Activated naive CD4-positive, alpha-beta T cell treated with anti-CD3 and anti-CD28 coated beads, Interleukin-2, amount 50 U/mL, for 24 hours (primary cell): ENCODE measurements at regions not wholly inside any gene's neighbourhood (a gene's known extent, or its start where the extent isn't known, plus 50 kb on each side); places are given as distances from the start of the nearest gene placed in this dataset.

Experiments used
- H3K27ac Mint-ChIP-seq: one replicate; pipeline ENCODE4 v1.8.0; 2021; ENCODE audit warnings: mild to moderate bottlenecking, mixed read lengths
- H3K27me3 Mint-ChIP-seq: one replicate; pipeline ENCODE4 v1.8.0; 2021; ENCODE audit warnings: mixed read lengths
- H3K36me3 Mint-ChIP-seq: one replicate; pipeline ENCODE4 v1.8.0; 2021; ENCODE audit warnings: mixed read lengths
- H3K4me1 Mint-ChIP-seq: one replicate; pipeline ENCODE4 v1.8.0; 2021; ENCODE audit warnings: mixed read lengths
- H3K4me3 Mint-ChIP-seq: one replicate; pipeline ENCODE4 v1.8.0; 2021; ENCODE audit warnings: mild to moderate bottlenecking, mixed read lengths
- H3K9me3 Mint-ChIP-seq: one replicate; pipeline ENCODE4 v1.8.0; 2021; ENCODE audit warnings: mixed read lengths

DNA sequence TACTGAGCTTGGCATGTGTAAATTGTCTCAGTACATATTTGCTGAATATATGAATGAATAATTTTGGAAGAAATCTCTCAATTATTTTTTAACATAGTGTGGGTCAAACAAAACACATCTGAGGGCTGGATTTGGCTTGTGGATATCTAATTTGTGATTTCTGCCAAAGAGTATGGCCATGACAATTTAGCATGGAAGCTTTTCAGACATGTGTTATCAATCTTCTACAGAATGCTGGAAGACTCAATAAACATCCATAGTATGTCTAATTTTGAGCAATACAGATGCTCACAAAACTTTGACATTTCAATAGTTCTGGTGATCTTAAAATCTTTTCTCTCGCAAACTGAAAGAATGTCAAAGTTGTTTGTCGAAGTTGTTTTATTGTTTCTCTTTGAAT is 214.1 kb upstream of the ANKH start:
- Mint-ChIP-seq H3K36me3 (no peaks in the 10 kb centered on the region), H3K27ac (no peak overlapping the region), H3K27me3 (peaks cover 2% of the 10 kb centered on the region), H3K9me3 (peaks cover 6% of the 10 kb centered on the region), H3K4me1 (no peaks in the 10 kb centered on the region), H3K4me3 (no peak overlapping the region)

DNA sequence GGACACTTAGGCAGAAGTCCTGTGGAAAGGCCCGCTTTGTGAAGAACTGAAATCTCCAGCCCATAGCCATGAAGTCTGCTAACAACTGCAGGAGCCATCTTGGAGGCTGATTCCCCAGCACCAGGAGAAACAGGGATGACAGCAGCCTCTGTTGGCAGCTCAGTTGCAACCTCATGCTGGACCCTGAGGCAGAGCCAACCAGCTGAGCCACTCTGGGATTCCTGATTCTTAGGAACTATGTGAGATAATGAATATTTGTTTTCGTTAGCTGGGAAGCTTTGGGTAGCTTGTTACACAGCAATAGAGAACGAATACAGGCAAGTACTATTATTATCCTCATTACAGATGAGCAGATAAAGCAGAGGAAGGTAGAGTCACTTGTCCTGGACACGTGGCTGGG is 210.5 kb upstream of the ANKH start:
- Mint-ChIP-seq H3K4me1 (no peaks in the 10 kb centered on the region), H3K4me3 (no peak overlapping the region), H3K9me3 (no peaks in the 10 kb centered on the region), H3K27me3 (peaks cover 2% of the 10 kb centered on the region), H3K27ac (no peak overlapping the region), H3K36me3 (no peaks in the 10 kb centered on the region)

- Mint-ChIP-seq H3K36me3 (no peaks in the 10 kb centered on the region), H3K9me3 (no peaks in the 10 kb centered on the region), H3K27me3 (peaks cover 2% of the 10 kb centered on the region), H3K4me1 (no peaks in the 10 kb centered on the region), H3K27ac (no peak overlapping the region), H3K4me3 (no peak overlapping the region)
These were observed 208.6 kb upstream of the ANKH start for GRCh38 chr5:15080219-15080618.

DNA sequence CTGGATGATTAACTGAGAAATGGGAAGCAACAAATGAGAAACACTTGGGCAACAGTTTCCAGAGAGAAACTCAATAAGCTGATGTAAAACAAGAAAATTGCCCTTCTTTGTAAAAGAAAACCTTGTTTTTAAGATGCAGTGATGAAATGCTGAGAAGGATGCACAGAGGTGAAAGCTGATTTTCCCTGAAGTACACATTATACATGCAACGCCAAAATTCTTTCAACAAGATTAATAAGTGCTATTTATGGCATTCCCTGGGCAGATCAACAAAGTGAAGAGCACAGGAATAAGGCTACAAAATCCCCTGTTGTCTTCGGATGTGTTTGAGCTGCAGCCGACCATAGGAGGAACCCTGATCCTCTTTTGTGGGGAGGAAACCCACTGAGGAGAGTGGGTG is 208.0 kb upstream of the ANKH start:
- H3K4me3 Mint-ChIP-seq, result no peak overlapping the region
- no peaks in the 10 kb centered on the region for H3K9me3 Mint-ChIP-seq
- peaks cover 2% of the 10 kb centered on the region for H3K27me3 Mint-ChIP-seq
- H3K36me3 Mint-ChIP-seq, result no peaks in the 10 kb centered on the region
- H3K27ac Mint-ChIP-seq, result no peak overlapping the region
- no peaks in the 10 kb centered on the region for H3K4me1 Mint-ChIP-seq

- H3K27me3 Mint-ChIP-seq, result no peaks in the 10 kb centered on the region
- no peaks in the 10 kb centered on the region for H3K9me3 Mint-ChIP-seq
- H3K4me1 Mint-ChIP-seq, result no peaks in the 10 kb centered on the region
- no peaks in the 10 kb centered on the region for H3K36me3 Mint-ChIP-seq
- H3K4me3 Mint-ChIP-seq, result no peak overlapping the region
- no peak overlapping the region for H3K27ac Mint-ChIP-seq
These were observed 203.1 kb upstream of the ANKH start for GRCh38 chr5:15074651-15075050.

DNA sequence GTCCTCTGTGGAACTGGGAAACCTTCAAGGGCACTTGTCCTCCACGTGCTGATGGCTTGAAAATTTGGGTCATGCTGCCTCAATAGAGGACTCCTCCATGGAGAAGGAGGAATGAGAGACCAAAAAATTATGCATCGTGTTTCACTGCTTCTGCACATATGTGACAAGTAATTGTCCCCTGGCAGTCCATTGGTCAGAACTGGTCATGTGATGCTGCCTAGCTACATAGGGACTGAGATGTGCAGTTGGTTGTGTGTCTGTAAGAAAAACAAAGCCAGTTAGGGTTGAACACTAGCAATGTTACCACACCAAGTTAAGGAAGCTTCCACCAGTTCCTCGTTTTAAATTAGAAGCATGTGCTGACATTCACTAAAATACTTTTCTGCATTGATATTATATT is 201.9 kb upstream of the ANKH start:
- Mint-ChIP-seq H3K4me3 (no peak overlapping the region), H3K27ac (no peak overlapping the region), H3K27me3 (no peaks in the 10 kb centered on the region), H3K36me3 (no peaks in the 10 kb centered on the region), H3K4me1 (no peaks in the 10 kb centered on the region), H3K9me3 (no peaks in the 10 kb centered on the region)

DNA sequence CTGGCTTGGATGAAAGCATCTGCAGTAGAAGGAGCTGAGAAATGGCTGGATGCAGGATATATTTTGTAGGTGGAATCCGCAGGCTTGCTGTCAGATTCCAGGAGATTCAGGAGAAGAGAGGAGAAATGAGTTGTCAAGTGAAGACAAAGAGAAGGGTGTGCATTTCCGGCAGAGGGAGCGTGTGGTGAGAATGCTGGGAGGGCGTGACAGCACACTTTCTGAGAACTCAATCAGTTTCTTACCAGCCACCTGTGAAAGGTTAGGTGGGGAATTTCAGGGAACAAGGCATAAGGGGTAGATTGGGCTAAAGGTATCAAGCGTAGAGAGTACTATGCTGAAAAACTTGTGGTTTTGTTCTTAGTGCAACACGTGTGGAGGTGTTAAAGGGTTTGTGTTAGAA is 199.3 kb upstream of the ANKH start:
- Mint-ChIP-seq H3K36me3 (no peaks in the 10 kb centered on the region), H3K27me3 (no peaks in the 10 kb centered on the region), H3K4me1 (no peaks in the 10 kb centered on the region), H3K9me3 (no peaks in the 10 kb centered on the region), H3K4me3 (no peak overlapping the region), H3K27ac (no peak overlapping the region)

DNA sequence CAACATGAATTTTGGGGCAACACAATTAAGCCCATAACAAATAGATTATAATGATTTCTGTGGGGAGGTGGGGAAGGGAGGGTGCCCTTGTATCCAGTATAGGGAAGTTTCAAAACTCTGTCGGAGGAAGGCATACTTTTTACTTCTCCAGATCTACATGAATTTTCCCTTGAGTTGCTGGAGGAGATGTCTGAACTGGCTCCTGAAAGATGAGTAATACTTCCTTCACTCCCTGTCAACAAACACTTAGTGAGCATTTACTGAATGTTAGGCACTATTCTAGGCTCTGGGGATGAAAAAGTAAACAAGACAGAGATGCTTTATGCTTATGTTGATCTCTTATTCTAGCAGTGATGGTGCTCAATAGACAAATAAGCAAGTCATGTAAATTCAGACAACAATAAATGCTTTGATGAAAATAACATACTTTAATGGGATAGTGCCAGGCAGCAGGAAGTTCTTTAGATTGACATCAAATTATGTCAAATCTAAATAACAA is 197.9 kb upstream of the ANKH start:
- Mint-ChIP-seq H3K4me3 (no peak overlapping the region), H3K9me3 (no peaks in the 10 kb centered on the region), H3K27ac (no peak overlapping the region), H3K4me1 (no peaks in the 10 kb centered on the region), H3K36me3 (no peaks in the 10 kb centered on the region), H3K27me3 (no peaks in the 10 kb centered on the region)

DNA sequence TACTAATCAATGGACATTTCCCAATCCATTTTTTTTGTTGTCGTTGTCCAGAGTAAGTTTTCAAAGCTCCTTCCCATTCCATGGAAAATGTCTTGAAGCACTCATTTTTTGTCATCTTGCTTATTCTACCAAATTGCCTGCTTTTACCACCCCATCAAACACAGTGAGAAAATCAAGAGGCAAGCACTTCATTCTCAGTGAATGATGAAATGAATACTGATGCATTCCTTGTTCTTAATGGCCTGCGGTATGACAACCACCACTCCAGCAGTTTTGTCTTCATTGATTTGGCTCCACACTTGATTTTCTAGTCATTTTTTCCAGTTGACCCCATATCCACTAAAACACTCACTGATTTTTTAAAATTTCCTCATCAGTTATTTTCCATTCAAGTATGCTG is 193.5 kb upstream of the ANKH start:
- Mint-ChIP-seq H3K27me3 (no peaks in the 10 kb centered on the region), H3K9me3 (no peaks in the 10 kb centered on the region)

DNA sequence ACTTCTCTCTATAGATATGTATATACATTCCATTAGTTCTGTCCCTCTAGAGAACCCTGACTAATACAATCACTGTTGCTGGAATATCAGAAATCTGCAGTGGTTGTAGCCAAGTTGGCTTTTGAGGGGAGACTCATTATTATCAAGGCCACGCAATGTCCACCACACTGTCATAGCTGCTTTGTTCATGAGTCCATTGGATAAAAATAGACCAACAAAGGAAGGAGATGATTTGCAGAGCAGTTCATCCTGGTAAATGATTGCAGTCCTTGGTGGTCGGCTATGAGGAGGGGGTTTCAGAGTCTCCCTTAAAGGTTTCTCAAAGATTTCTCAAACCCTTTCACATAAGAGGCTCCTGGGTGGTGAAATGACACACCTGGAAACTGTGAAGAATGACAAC is 192.8 kb upstream of the ANKH start:
- Mint-ChIP-seq H3K27me3 (no peaks in the 10 kb centered on the region), H3K4me1 (no peaks in the 10 kb centered on the region), H3K27ac (no peak overlapping the region), H3K9me3 (no peaks in the 10 kb centered on the region), H3K4me3 (no peak overlapping the region), H3K36me3 (no peaks in the 10 kb centered on the region)

More for the DNA sequence above, 193.5 kb upstream of the ANKH start:
- H3K4me1 Mint-ChIP-seq, result no peaks in the 10 kb centered on the region
- no peaks in the 10 kb centered on the region for H3K36me3 Mint-ChIP-seq
- no peak overlapping the region for H3K4me3 Mint-ChIP-seq
- H3K27ac Mint-ChIP-seq, result no peak overlapping the region

DNA sequence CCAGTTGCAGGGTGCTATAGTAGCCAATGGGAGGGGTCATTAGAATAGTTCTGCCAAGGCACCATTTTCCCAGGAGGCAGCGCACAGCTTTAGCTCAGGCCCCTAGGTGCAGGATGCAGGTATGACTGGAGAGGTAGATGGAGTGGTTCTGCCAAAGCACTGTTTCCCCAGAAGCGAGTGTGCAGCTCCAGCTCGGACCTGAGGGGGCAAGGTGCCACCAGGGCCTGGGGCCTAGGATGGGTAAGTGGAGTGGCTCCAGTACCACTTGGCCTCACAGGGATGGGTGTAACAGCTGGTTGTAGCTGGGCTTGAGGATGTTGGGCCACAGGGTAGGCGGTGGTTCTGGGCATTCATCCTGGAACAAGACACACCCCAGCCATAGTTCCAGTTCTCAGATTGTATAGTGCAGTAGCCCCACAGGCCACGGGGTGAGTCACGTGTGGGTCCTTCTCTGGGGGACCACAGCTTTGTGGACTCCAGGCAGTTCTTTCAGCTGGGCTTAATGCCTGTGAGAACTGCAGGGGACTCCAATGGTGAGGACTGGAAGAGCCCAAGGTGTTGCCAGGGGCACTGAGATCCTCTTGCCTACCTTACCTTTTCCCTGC is 185.5 kb upstream of the ANKH start:
- no peaks in the 10 kb centered on the region for H3K4me1 Mint-ChIP-seq
- H3K27ac Mint-ChIP-seq, result no peak overlapping the region
- peaks cover 6% of the 10 kb centered on the region for H3K9me3 Mint-ChIP-seq
- peaks cover 9% of the 10 kb centered on the region for H3K27me3 Mint-ChIP-seq
- H3K36me3 Mint-ChIP-seq, result peaks cover 4% of the 10 kb centered on the region
- H3K4me3 Mint-ChIP-seq, result no peak overlapping the region

DNA sequence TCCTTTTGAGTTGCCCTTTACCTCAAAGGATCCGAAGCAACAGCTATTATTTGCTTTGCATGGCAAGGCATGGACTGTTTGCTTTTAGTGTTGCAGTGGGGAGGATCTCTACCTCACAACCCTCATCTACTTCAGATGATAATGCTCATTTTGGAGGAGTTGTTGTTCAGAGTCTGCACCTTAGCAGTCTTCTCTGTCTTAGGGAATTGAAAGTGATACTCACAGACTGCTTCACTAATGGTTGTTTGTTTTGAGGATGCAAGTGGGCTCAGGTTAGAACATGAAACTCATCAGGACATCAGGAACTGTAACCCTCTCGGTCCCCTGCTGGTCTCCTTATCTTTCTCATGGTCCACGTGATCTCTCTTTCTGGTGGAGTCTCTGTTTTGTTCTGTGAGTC is 172.9 kb upstream of the ANKH start:
- no peaks in the 10 kb centered on the region for H3K4me1 Mint-ChIP-seq
- peaks cover 1% of the 10 kb centered on the region for H3K27me3 Mint-ChIP-seq
- H3K36me3 Mint-ChIP-seq, result peaks cover 2% of the 10 kb centered on the region
- peaks cover 7% of the 10 kb centered on the region for H3K9me3 Mint-ChIP-seq
- H3K27ac Mint-ChIP-seq, result no peak overlapping the region
- H3K4me3 Mint-ChIP-seq, result no peak overlapping the region

GRCh38 chr5:15037247-15037908 is 165.8 kb upstream of the ANKH start:
- Mint-ChIP-seq H3K9me3 (peaks cover 11% of the 10 kb centered on the region), H3K4me3 (no peak overlapping the region), H3K27ac (no peak overlapping the region), H3K27me3 (peaks cover 6% of the 10 kb centered on the region), H3K4me1 (no peaks in the 10 kb centered on the region), H3K36me3 (peaks cover 2% of the 10 kb centered on the region)

GRCh38 chr5:15034379-15034778 is 162.8 kb upstream of the ANKH start:
- H3K4me3 Mint-ChIP-seq, result no peak overlapping the region
- H3K4me1 Mint-ChIP-seq, result no peaks in the 10 kb centered on the region
- H3K27me3 Mint-ChIP-seq, result peaks cover 13% of the 10 kb centered on the region
- H3K36me3 Mint-ChIP-seq, result no peaks in the 10 kb centered on the region
- no peak overlapping the region for H3K27ac Mint-ChIP-seq
- peaks cover 4% of the 10 kb centered on the region for H3K9me3 Mint-ChIP-seq

DNA sequence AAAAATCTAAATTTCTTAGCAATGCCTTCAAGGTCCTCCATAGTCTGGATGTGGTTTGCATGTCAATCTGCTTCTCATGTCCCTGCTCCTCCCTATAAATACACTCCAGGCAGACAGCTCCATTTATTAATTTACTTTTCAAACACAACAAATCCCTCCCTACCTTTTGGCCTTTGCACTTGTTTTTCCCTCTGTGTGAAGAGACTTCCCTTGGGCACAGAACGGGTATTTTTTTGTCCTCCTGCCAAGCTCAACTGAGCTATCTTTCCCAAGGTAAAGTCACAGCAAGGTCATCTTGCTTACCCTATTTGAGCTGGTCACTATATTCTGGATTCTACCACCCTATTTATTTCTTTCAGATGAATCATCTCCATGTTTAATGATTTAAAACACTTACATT is 159.6 kb upstream of the ANKH start:
- no peak overlapping the region for H3K27ac Mint-ChIP-seq
- H3K9me3 Mint-ChIP-seq, result no peaks in the 10 kb centered on the region
- no peaks in the 10 kb centered on the region for H3K4me1 Mint-ChIP-seq
- peaks cover 27% of the 10 kb centered on the region for H3K27me3 Mint-ChIP-seq
- no peak overlapping the region for H3K4me3 Mint-ChIP-seq
- peaks cover 2% of the 10 kb centered on the region for H3K36me3 Mint-ChIP-seq

- Mint-ChIP-seq H3K27ac (no peak overlapping the region), H3K27me3 (peaks cover 26% of the 10 kb centered on the region), H3K4me3 (no peak overlapping the region), H3K4me1 (no peaks in the 10 kb centered on the region), H3K9me3 (no peaks in the 10 kb centered on the region), H3K36me3 (peaks cover 3% of the 10 kb centered on the region)
These were observed 156.2 kb upstream of the ANKH start for GRCh38 chr5:15027764-15028163.

- H3K4me1 Mint-ChIP-seq, result no peaks in the 10 kb centered on the region
- no peak overlapping the region for H3K27ac Mint-ChIP-seq
- H3K27me3 Mint-ChIP-seq, result peaks cover 25% of the 10 kb centered on the region
- no peak overlapping the region for H3K4me3 Mint-ChIP-seq
- H3K9me3 Mint-ChIP-seq, result no peaks in the 10 kb centered on the region
- peaks cover 3% of the 10 kb centered on the region for H3K36me3 Mint-ChIP-seq
These were observed 155.4 kb upstream of the ANKH start for GRCh38 chr5:15026944-15027343.
